H9 (cell line): ENCODE measurements at regions not wholly inside any gene's neighbourhood (a gene's known extent, or its start where the extent isn't known, plus 50 kb on each side); places are given as distances from the start of the nearest gene placed in this dataset.
"Not testable (repeated sequence)": the region's sequence is repeated elsewhere in the genome, so short reads cannot be mapped to it uniquely, and the experiment has no call there.

Experiments used
- DNase-seq: peaks from one replicate; pipeline ENCODE4 v3.0.0-alpha.2; 2017
- H2AFZ ChIP-seq: one replicate; pipeline ENCODE4 v1.6.1; 2013; ENCODE audit warnings: mild to moderate bottlenecking, low read length, control low read depth, moderate library complexity
- H2AK5ac ChIP-seq: 2 replicates; pipeline ENCODE4 v1.6.1; 2013; ENCODE audit warnings: low read length, control low read depth, mixed read lengths; ENCODE audit not compliant: insufficient read length
- H2BK120ac ChIP-seq: one replicate; pipeline ENCODE4 v1.6.1; 2013; ENCODE audit warnings: low read depth, mild to moderate bottlenecking, low read length, control low read depth, inconsistent platforms; ENCODE audit not compliant: poor library complexity, severe bottlenecking
- H2BK12ac ChIP-seq: 2 replicates; pipeline ENCODE4 v1.6.1; 2013; ENCODE audit warnings: low read length, control low read depth, mixed read lengths, low read depth; ENCODE audit not compliant: insufficient read length
- H2BK15ac ChIP-seq: 2 replicates; pipeline ENCODE4 v1.6.1; 2013; ENCODE audit warnings: low read depth, low read length, control low read depth
- H2BK20ac ChIP-seq: one replicate; pipeline ENCODE4 v1.6.1; 2013; ENCODE audit warnings: low read depth, mild to moderate bottlenecking, low read length, control low read depth, inconsistent platforms; ENCODE audit not compliant: poor library complexity, severe bottlenecking
- H2BK5ac ChIP-seq: 2 replicates; pipeline ENCODE4 v1.6.1; 2013; ENCODE audit warnings: low read length, control low read depth, mixed read lengths; ENCODE audit not compliant: insufficient read length
- H3K14ac ChIP-seq: 2 replicates; pipeline ENCODE4 v1.6.1; 2013; ENCODE audit warnings: low read length, control low read depth; ENCODE audit not compliant: insufficient read depth
- H3K18ac ChIP-seq: 2 replicates; pipeline ENCODE4 v1.6.1; 2013; ENCODE audit warnings: low read depth, mild to moderate bottlenecking, mixed read lengths, low read length, control low read depth; ENCODE audit not compliant: insufficient read length
- H3K23ac ChIP-seq: 2 replicates; pipeline ENCODE4 v1.6.1; 2013; ENCODE audit warnings: low read length, control low read depth, mixed read lengths, low read depth; ENCODE audit not compliant: insufficient read length
- H3K23me2 ChIP-seq: 2 replicates; pipeline ENCODE4 v1.6.1; 2013; ENCODE audit warnings: low read depth, mild to moderate bottlenecking, mixed read lengths, low read length, control low read depth; ENCODE audit not compliant: insufficient read length, poor library complexity, severe bottlenecking
- H3K27ac ChIP-seq: 2 replicates; pipeline ENCODE4 v1.5.1; 2013; ENCODE audit warnings: low read length, control low read depth, mixed read lengths, low read depth; ENCODE audit not compliant: insufficient read length
- H3K27me3 ChIP-seq: 2 replicates; pipeline ENCODE4 v1.6.1; 2013; ENCODE audit warnings: low read length, control low read depth, inconsistent platforms; ENCODE audit not compliant: insufficient read depth
- H3K4ac ChIP-seq: 2 replicates; pipeline ENCODE4 v1.6.1; 2013; ENCODE audit warnings: low read depth, mild to moderate bottlenecking, control low read depth, inconsistent platforms, low read length, moderate library complexity
- H3K4me1 ChIP-seq: 2 replicates; pipeline ENCODE4 v1.6.1; 2013; ENCODE audit warnings: low read length, control low read depth, inconsistent platforms; ENCODE audit not compliant: insufficient read depth
- H3K4me2 ChIP-seq: 2 replicates; pipeline ENCODE4 v1.6.1; 2013; ENCODE audit warnings: low read length, control low read depth, mixed read lengths; ENCODE audit not compliant: insufficient read length, insufficient read depth
- H3K56ac ChIP-seq: 2 replicates; pipeline ENCODE4 v1.6.1; 2013; ENCODE audit warnings: low read depth, mild to moderate bottlenecking, mixed read lengths, low read length, control low read depth; ENCODE audit not compliant: insufficient read length
- H3K79me1 ChIP-seq: 2 replicates; pipeline ENCODE4 v1.6.1; 2013; ENCODE audit warnings: low read depth, mild to moderate bottlenecking, moderate library complexity, low read length, control low read depth, inconsistent platforms; ENCODE audit not compliant: insufficient read depth, poor library complexity, severe bottlenecking
- H3K79me2 ChIP-seq: 2 replicates; pipeline ENCODE4 v1.6.1; 2013; ENCODE audit warnings: low read length, control low read depth, inconsistent platforms; ENCODE audit not compliant: insufficient read depth
- H3K9ac ChIP-seq: 2 replicates; pipeline ENCODE4 v1.6.1; 2013; ENCODE audit warnings: low read length, control low read depth, mixed read lengths; ENCODE audit not compliant: insufficient read length; ENCODE audit errors: extremely low read depth
- H3K9me3 ChIP-seq: one replicate; pipeline ENCODE4 v1.6.1; 2013; ENCODE audit warnings: low read depth, low read length, inconsistent platforms; ENCODE audit not compliant: control insufficient read depth
- H3T11ph ChIP-seq: one replicate; pipeline ENCODE4 v1.6.1; 2013; ENCODE audit warnings: mild to moderate bottlenecking, low read length, control low read depth, inconsistent platforms
- H4K20me1 ChIP-seq: one replicate; pipeline ENCODE4 v1.6.1; 2013; ENCODE audit not compliant: control insufficient read depth, insufficient read length, insufficient read depth
- H4K5ac ChIP-seq: 2 replicates; pipeline ENCODE4 v1.6.1; 2013; ENCODE audit warnings: low read depth, mild to moderate bottlenecking, mixed read lengths, low read length, control low read depth; ENCODE audit not compliant: insufficient read length
- H4K8ac ChIP-seq: replicated peaks from 2 replicates; pipeline ENCODE4 v1.6.1; 2013; ENCODE audit warnings: low read length, control low read depth, mixed read lengths, low read depth; ENCODE audit not compliant: insufficient read length
- H4K91ac ChIP-seq: 2 replicates; pipeline ENCODE4 v1.6.1; 2013; ENCODE audit warnings: low read depth, mild to moderate bottlenecking, moderate library complexity, mixed read lengths, low read length, control low read depth; ENCODE audit not compliant: insufficient read length
- H3K27ac Mint-ChIP-seq, 3 experiments: 2 replicates in 2 of 3; 3 replicates in 1 of 3; pipeline ENCODE4 v1.8.0; 2020 to 2021; ENCODE audit warnings: mixed read lengths in 3 of 3, mild to moderate bottlenecking in 1 of 3, moderate library complexity in 1 of 3
- H3K27me3 Mint-ChIP-seq: 2 replicates; pipeline ENCODE4 v1.8.0; 2021; ENCODE audit warnings: low read depth, mild to moderate bottlenecking, moderate library complexity, mixed read lengths
- H3K36me3 Mint-ChIP-seq, 3 experiments: 2 replicates in 2 of 3; 3 replicates in 1 of 3; pipeline ENCODE4 v1.8.0; 2020 to 2021; ENCODE audit warnings: low read depth in 3 of 3, mixed read lengths in 3 of 3; ENCODE audit not compliant: insufficient read depth in 1 of 3
- H3K4me1 Mint-ChIP-seq, 2 experiments: 2 replicates each; pipeline ENCODE4 v1.8.0; 2020; ENCODE audit warnings: mixed read lengths in 2 of 2
- H3K4me3 Mint-ChIP-seq, 2 experiments: 2 replicates in 1 of 2; 3 replicates in 1 of 2; pipeline ENCODE4 v1.8.0; 2020 to 2021; ENCODE audit warnings: mild to moderate bottlenecking in 2 of 2, mixed read lengths in 2 of 2, moderate library complexity in 1 of 2
- H3K9me3 Mint-ChIP-seq, 2 experiments: 2 replicates in 1 of 2; 3 replicates in 1 of 2; pipeline ENCODE4 v1.8.0; 2020; ENCODE audit warnings: mild to moderate bottlenecking in 2 of 2, mixed read lengths in 2 of 2, moderate library complexity in 1 of 2
- WGBS: extraction: QIAGEN DNeasy Blood & Tissue Kit; methylation state at CpG from one replicate; pipeline ENCODE4 v1.1.7; 2013; ENCODE audit warnings: missing lambda C conversion rate, low lambda C conversion rate, mixed read lengths; ENCODE audit not compliant: insufficient read length; ENCODE audit errors: extremely low coverage; 5-methylcytosine and 5-hydroxymethylcytosine counted together
- TF ChIP-seq, protein P1 (sequence below): fragments of 200-600 bp; sonication (generic); conservative IDR thresholded peaks from 3 replicates; pipeline ENCODE4 v1.8.0; 2021; ENCODE audit warnings: antibody characterized with exemption, mild to moderate bottlenecking

DNA sequence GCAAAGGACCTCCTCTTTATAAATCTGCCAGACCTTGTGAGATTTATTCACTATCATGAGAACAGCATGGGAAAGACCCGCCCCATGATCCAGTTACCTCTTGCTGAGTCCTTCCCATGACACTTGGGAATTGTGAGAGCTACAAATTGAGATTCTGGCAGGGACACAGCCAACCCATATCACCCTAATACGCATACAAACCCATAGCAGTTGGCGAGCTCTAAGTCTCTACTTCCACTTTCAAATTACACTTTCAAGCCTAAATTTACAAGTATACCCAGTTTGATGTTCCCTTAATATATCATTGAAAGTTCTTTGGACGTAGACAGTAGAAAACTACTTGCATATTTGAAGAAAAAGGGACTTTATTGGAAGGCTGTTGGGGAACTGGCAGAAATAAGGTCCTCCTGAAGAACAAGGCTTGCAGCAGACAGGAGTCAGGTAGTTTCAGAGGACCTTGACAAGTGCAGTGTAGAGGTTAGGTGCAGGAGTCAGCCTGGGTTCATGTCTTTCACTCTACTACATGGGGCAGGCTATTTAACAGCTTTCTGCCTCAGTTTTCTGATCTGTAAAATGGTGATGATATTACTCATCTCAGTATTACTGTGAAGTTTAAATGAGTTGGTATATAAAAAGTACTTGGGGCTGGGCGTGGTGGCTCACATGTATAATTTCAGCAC is 107.9 kb upstream of the EEF2KMT start:
- H3K9me3 Mint-ChIP-seq = peaks cover 13 to 17% of the 10 kb centered on the region in 2 experiments
- H3K27ac ChIP-seq = no peak overlapping the region
- no peak overlapping the region for H3K27ac Mint-ChIP-seq
- no peak overlapping the region for H3K9ac ChIP-seq
- no peak overlapping the region for H3K4me2 ChIP-seq
- H3K27me3 ChIP-seq = no peaks in the 10 kb centered on the region
- no peak overlapping the region for H3K56ac ChIP-seq
- H2AFZ ChIP-seq = no peak overlapping the region
- no peak overlapping the region for H3K14ac ChIP-seq
- no peaks in the 10 kb centered on the region for H3K23me2 ChIP-seq
- H3K18ac ChIP-seq = no peak overlapping the region
- no peak overlapping the region for H4K91ac ChIP-seq
- H2BK12ac ChIP-seq = no peak overlapping the region
- no peak for DNase-seq
- H2BK15ac ChIP-seq = no peak overlapping the region
- H2AK5ac ChIP-seq = no peak overlapping the region
- no peak overlapping the region for H2BK5ac ChIP-seq
- H4K8ac ChIP-seq = no peak overlapping the region
- no peak overlapping the region for H3T11ph ChIP-seq
- H3K4me1 Mint-ChIP-seq = peaks cover 6% of the 10 kb centered on the region in 2 experiments
- no peaks in the 10 kb centered on the region for H3K79me1 ChIP-seq
- TF ChIP-seq, protein P1, sequence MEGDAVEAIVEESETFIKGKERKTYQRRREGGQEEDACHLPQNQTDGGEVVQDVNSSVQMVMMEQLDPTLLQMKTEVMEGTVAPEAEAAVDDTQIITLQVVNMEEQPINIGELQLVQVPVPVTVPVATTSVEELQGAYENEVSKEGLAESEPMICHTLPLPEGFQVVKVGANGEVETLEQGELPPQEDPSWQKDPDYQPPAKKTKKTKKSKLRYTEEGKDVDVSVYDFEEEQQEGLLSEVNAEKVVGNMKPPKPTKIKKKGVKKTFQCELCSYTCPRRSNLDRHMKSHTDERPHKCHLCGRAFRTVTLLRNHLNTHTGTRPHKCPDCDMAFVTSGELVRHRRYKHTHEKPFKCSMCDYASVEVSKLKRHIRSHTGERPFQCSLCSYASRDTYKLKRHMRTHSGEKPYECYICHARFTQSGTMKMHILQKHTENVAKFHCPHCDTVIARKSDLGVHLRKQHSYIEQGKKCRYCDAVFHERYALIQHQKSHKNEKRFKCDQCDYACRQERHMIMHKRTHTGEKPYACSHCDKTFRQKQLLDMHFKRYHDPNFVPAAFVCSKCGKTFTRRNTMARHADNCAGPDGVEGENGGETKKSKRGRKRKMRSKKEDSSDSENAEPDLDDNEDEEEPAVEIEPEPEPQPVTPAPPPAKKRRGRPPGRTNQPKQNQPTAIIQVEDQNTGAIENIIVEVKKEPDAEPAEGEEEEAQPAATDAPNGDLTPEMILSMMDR = no peak
- no CpG with 5 or more reads among the region's 5 CpGs for WGBS
- H3K23ac ChIP-seq = no peak overlapping the region
- no peak overlapping the region for H2BK120ac ChIP-seq
- no peak overlapping the region for H2BK20ac ChIP-seq
- no peak overlapping the region for H3K4ac ChIP-seq
- H3K27me3 Mint-ChIP-seq = peaks cover 23% of the 10 kb centered on the region
- H3K9me3 ChIP-seq = no peaks in the 10 kb centered on the region
- no peak overlapping the region for H3K4me3 Mint-ChIP-seq
- H3K36me3 Mint-ChIP-seq = peaks cover 7 to 11% (median 7%) of the 10 kb centered on the region in 3 experiments; a peak in 4 of 7 replicates
- H4K5ac ChIP-seq = no peak overlapping the region
- no peaks in the 10 kb centered on the region for H3K79me2 ChIP-seq
- no peaks in the 10 kb centered on the region for H3K4me1 ChIP-seq
- H4K20me1 ChIP-seq = no peaks in the 10 kb centered on the region

DNA sequence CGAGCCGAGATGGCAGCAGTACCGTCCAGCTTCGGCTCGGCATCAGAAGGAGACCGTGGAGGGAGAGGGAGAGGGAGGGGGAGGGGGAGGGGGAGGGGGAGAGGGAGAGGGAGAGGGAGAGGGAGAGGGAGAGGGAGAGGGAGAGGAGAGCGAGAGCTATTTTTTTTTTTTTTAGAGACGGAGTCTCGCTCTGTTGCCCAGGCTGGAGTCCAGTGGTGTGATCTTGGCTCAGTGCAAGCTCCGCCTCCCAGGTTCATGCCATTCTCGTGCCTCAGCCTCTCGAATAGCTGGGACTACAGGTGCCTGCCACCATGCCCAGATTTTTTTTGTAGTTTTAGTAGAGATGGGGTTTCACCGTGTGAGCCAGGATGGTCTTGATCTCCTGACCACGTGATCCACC is 106.1 kb upstream of the EEF2KMT start:
- not testable (repeated sequence) for H2BK5ac ChIP-seq, H4K91ac ChIP-seq, H3K27ac Mint-ChIP-seq, H2AK5ac ChIP-seq, H3K79me2 ChIP-seq, H3K23me2 ChIP-seq, H3K4me1 ChIP-seq, H3K23ac ChIP-seq, H3K56ac ChIP-seq, H3K14ac ChIP-seq, H3K27me3 ChIP-seq, DNase-seq, H4K5ac ChIP-seq, H3K9me3 ChIP-seq, H3K27ac ChIP-seq, H4K20me1 ChIP-seq, H3K18ac ChIP-seq, H3K4me3 Mint-ChIP-seq, H2BK20ac ChIP-seq, H3T11ph ChIP-seq, H3K79me1 ChIP-seq, H3K4me2 ChIP-seq, H4K8ac ChIP-seq, H2BK120ac ChIP-seq, H2BK15ac ChIP-seq, H3K4me1 Mint-ChIP-seq, H2BK12ac ChIP-seq, H3K9ac ChIP-seq, H3K4ac ChIP-seq, H2AFZ ChIP-seq
- Mint-ChIP-seq H3K9me3 (peaks cover 13 to 17% of the 10 kb centered on the region in 2 experiments), H3K36me3 (peaks cover 7 to 11% (median 7%) of the 10 kb centered on the region in 3 experiments; a peak in 4 of 7 replicates), H3K27me3 (peaks cover 14% of the 10 kb centered on the region)
- WGBS = no CpG with 5 or more reads among the region's 14 CpGs
